Neuronal stem cell (in vitro differentiated cells): ENCODE measurements at regions not wholly inside any gene's neighbourhood (a gene's known extent, or its start where the extent isn't known, plus 50 kb on each side); places are given as distances from the start of the nearest gene placed in this dataset.
A peak's percentile ranks its signal among the peaks of the same experiment; 100 is the strongest.

ENCODE experiments used
- DNase-seq: peaks from one replicate; pipeline ENCODE4 v3.0.0-alpha.2; 2013; ENCODE audit warnings: low spot score
- H2AFZ ChIP-seq: one replicate; pipeline ENCODE4 v1.6.1; 2013; ENCODE audit warnings: mild to moderate bottlenecking, low read length, inconsistent platforms
- H2AK5ac ChIP-seq: 2 replicates; pipeline ENCODE4 v1.6.1; 2013; ENCODE audit warnings: low read depth, mild to moderate bottlenecking, inconsistent platforms, low read length, moderate library complexity, mixed read lengths
- H2BK120ac ChIP-seq: 2 replicates; pipeline ENCODE4 v1.6.1; 2013; ENCODE audit warnings: low read depth, mild to moderate bottlenecking, inconsistent platforms, low read length, moderate library complexity, mixed read lengths
- H2BK12ac ChIP-seq: one replicate; pipeline ENCODE4 v1.6.1; 2013; ENCODE audit warnings: low read length, inconsistent platforms
- H2BK15ac ChIP-seq: 2 replicates; pipeline ENCODE4 v1.6.1; 2013; ENCODE audit warnings: mild to moderate bottlenecking, low read length, inconsistent platforms, mixed read lengths
- H2BK5ac ChIP-seq: one replicate; pipeline ENCODE4 v1.6.1; 2013; ENCODE audit warnings: inconsistent platforms, mild to moderate bottlenecking, low read length, moderate library complexity
- H3K14ac ChIP-seq: one replicate; pipeline ENCODE4 v1.6.1; 2013; ENCODE audit warnings: low read length, inconsistent platforms
- H3K18ac ChIP-seq: 2 replicates; pipeline ENCODE4 v1.6.1; 2013; ENCODE audit warnings: low read length, inconsistent platforms
- H3K23ac ChIP-seq: 2 replicates; pipeline ENCODE4 v1.6.1; 2013; ENCODE audit warnings: low read depth, mild to moderate bottlenecking, mixed read lengths, low read length, inconsistent platforms; ENCODE audit not compliant: poor library complexity
- H3K27ac ChIP-seq: replicated peaks from 3 replicates; pipeline ENCODE4 v1.5.1; 2013; ENCODE audit warnings: low read length, inconsistent platforms
- H3K27me3 ChIP-seq, 3 experiments: 2 replicates each; pipeline ENCODE4 v1.6.1; 2013; ENCODE audit warnings: low read length in 3 of 3, mild to moderate bottlenecking in 2 of 3, inconsistent platforms in 1 of 3, low read depth in 1 of 3, mixed read lengths in 1 of 3, moderate library complexity in 1 of 3; ENCODE audit not compliant: control insufficient read depth in 3 of 3, insufficient read depth in 3 of 3
- H3K36me3 ChIP-seq, 2 donors: replicated peaks in 1 of 2; 2 replicates each; pipeline ENCODE4 v1.6.1; 2013; ENCODE audit warnings: low read length in 2 of 2; ENCODE audit not compliant: control insufficient read depth in 2 of 2, insufficient read depth in 2 of 2
- H3K4ac ChIP-seq: 2 replicates; pipeline ENCODE4 v1.6.1; 2013; ENCODE audit warnings: inconsistent platforms, mild to moderate bottlenecking, low read length, moderate library complexity
- H3K4me1 ChIP-seq, 2 donors: 1 replicate in 1 of 2; 2 replicates in 1 of 2; pipeline ENCODE4 v1.6.1; 2013; ENCODE audit warnings: low read length in 2 of 2, low read depth in 1 of 2; ENCODE audit not compliant: control insufficient read depth in 2 of 2, insufficient read depth in 1 of 2
- H3K4me2 ChIP-seq: one replicate; pipeline ENCODE4 v1.6.1; 2013; ENCODE audit warnings: mild to moderate bottlenecking, low read length, inconsistent platforms; ENCODE audit not compliant: insufficient read depth, poor library complexity, severe bottlenecking
- H3K4me3 ChIP-seq, 2 donors: 2 replicates each; pipeline ENCODE4 v1.5.1; 2013; ENCODE audit warnings: low read length in 2 of 2, mild to moderate bottlenecking in 2 of 2, inconsistent platforms in 1 of 2, moderate library complexity in 1 of 2
- H3K79me1 ChIP-seq: one replicate; pipeline ENCODE4 v1.6.1; 2013; ENCODE audit warnings: low read depth, mild to moderate bottlenecking, inconsistent platforms, low read length, moderate library complexity
- H3K9ac ChIP-seq: one replicate; pipeline ENCODE4 v1.6.1; 2013; ENCODE audit warnings: mild to moderate bottlenecking, low read depth, low read length, inconsistent platforms; ENCODE audit not compliant: poor library complexity
- H3K9me3 ChIP-seq, 2 donors: replicated peaks in 1 of 2; 2 replicates each; pipeline versions ENCODE3 to v1.6.1; 2013; ENCODE audit warnings: low read length in 2 of 2, mild to moderate bottlenecking in 2 of 2, inconsistent platforms in 1 of 2, low read depth in 1 of 2, mixed read lengths in 1 of 2, moderate library complexity in 1 of 2; ENCODE audit not compliant: control insufficient read depth in 2 of 2, insufficient read depth in 1 of 2
- H4K8ac ChIP-seq: one replicate; pipeline ENCODE4 v1.6.1; 2013; ENCODE audit warnings: low read depth, mild to moderate bottlenecking, inconsistent platforms, low read length, moderate library complexity
- H4K91ac ChIP-seq: one replicate; pipeline ENCODE4 v1.6.1; 2013; ENCODE audit warnings: low read length, low read depth, mild to moderate bottlenecking, inconsistent platforms; ENCODE audit not compliant: poor library complexity
- WGBS, 2 donors: extraction: QIAGEN DNeasy Blood & Tissue Kit; methylation state at CpG; one replicate each; pipeline ENCODE4 v1.1.7; 2013; ENCODE audit warnings: missing lambda C conversion rate in 2 of 2, mixed read lengths in 1 of 2; ENCODE audit not compliant: insufficient read length in 2 of 2, insufficient replicate concordance in 1 of 2; ENCODE audit errors: extremely low coverage in 2 of 2; 5-methylcytosine and 5-hydroxymethylcytosine counted together

DNA sequence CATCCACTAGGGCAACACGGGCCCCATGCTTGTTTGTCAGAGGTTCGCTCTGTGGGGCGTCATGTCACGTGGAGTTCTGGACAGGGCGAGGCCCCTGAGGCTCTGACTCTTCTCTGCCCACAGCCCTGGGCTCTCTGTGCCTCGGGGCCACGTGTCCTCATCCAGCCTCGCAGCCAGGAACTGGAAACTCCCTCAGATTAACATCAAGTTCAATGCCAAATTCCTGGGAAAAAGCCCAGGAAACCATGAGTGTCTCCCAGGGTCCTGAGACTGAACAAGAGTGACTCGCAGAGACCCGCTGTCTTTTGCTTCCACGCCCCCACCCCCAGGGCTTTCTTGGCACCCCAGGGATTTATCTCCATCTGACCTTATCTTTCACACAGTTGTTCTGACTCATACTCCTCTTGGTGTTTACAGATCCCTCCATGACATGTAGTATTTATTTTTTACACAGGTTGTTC is 174.0 kb upstream of the PIEZO2 start:
- Histone ChIP-seq H2BK12ac (no peak overlapping the region), H3K36me3 (no peaks in the 10 kb centered on the region), H3K9ac (no peak overlapping the region), H3K27ac (no peak overlapping the region), H2BK5ac (no peak overlapping the region), H4K8ac (no peak overlapping the region), H3K4me2 (no peak overlapping the region), H3K4me1 (no peaks in the 10 kb centered on the region), H2AFZ (peak overlapping the region; percentile 15), H2BK120ac (no peak overlapping the region), H4K91ac (no peak overlapping the region), H2AK5ac (no peak overlapping the region), H3K79me1 (no peaks in the 10 kb centered on the region), H3K4me3 (no peak overlapping the region), H3K4ac (no peak overlapping the region), H3K14ac (no peak overlapping the region), H3K23ac (no peak overlapping the region), H2BK15ac (no peak overlapping the region), H3K9me3 (no peaks in the 10 kb centered on the region), H3K27me3 (no peaks in the 10 kb centered on the region), H3K18ac (no peak overlapping the region)
- WGBS, 2 donors, result no CpG with 5 or more reads among the region's 11 CpGs
- DNase-seq, result no peak

DNA sequence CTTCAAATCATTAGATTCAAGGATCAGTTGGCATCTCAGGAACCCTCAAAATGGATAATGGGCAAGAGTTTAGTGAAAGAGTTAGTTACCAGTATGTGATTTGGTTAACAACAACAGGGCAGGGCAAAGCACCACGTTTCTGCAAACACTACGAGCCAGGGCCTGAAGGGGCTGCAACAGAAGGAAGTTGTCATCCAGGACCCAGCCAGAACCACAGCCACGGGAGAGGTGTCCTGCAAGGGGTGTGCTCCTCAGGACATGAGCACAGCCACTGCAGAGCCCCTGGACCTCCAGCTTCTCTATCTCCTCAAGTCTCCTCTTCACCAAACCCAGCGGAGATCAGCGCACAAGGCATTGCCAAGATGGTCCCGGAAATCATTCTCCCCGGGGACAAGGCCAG is 173.3 kb upstream of the PIEZO2 start:
- no peak overlapping the region for H3K14ac ChIP-seq
- H2BK5ac ChIP-seq, result no peak overlapping the region
- H3K79me1 ChIP-seq, result no peaks in the 10 kb centered on the region
- no peaks in the 10 kb centered on the region for H3K27me3 ChIP-seq
- no peak overlapping the region for H4K8ac ChIP-seq
- H3K23ac ChIP-seq, result no peak overlapping the region
- no peak overlapping the region for H3K9ac ChIP-seq
- no peak for DNase-seq
- no peak overlapping the region for H2AK5ac ChIP-seq
- peak overlapping the region; percentile 23 for H2BK15ac ChIP-seq
- no peak overlapping the region for H3K4ac ChIP-seq
- no peaks in the 10 kb centered on the region for H3K9me3 ChIP-seq
- no peak overlapping the region for H2BK120ac ChIP-seq
- no peak overlapping the region for H3K18ac ChIP-seq
- H4K91ac ChIP-seq, result no peak overlapping the region
- H3K4me1 ChIP-seq, result no peaks in the 10 kb centered on the region
- no peak overlapping the region for H3K27ac ChIP-seq
- H3K4me3 ChIP-seq, result no peak overlapping the region
- H2BK12ac ChIP-seq, result no peak overlapping the region
- no peak overlapping the region for H2AFZ ChIP-seq
- WGBS, 2 donors, result no CpG with 5 or more reads among the region's 7 CpGs
- H3K36me3 ChIP-seq, result no peaks in the 10 kb centered on the region
- H3K4me2 ChIP-seq, result no peak overlapping the region

DNA sequence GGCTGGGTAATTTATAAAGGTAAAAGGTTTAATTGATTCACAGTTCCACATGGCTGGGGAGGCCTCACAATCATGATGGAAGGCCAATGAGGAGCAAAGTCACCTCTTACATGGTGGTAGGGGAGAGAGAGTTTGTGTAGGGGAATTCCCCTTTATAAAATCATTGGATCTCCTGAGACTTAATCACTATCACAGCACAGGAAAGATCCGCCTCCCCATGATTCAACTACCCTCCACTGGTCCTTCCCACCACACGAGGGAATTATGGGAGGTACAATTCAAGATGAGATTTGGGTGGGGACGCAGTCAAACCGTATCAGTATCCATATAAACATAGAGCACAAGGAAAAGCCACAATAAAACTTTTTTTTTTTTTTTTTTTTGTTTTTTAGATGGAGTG is 172.6 kb upstream of the PIEZO2 start:
- Histone ChIP-seq H3K4ac (no peak overlapping the region), H3K27ac (no peak overlapping the region), H2BK120ac (no peak overlapping the region), H3K9me3 (no peaks in the 10 kb centered on the region), H2BK5ac (no peak overlapping the region), H2BK15ac (no peak overlapping the region), H3K9ac (no peak overlapping the region), H4K8ac (no peak overlapping the region), H3K23ac (no peak overlapping the region), H2AFZ (no peak overlapping the region), H3K4me3 (no peak overlapping the region), H3K14ac (no peak overlapping the region), H3K4me1 (no peaks in the 10 kb centered on the region), H3K18ac (no peak overlapping the region), H4K91ac (no peak overlapping the region), H2BK12ac (no peak overlapping the region), H3K79me1 (no peaks in the 10 kb centered on the region), H3K27me3 (no peaks in the 10 kb centered on the region), H2AK5ac (no peak overlapping the region), H3K36me3 (no peaks in the 10 kb centered on the region), H3K4me2 (no peak overlapping the region)
- no peak for DNase-seq
- WGBS, 2 donors, result no CpG with 5 or more reads among the region's 4 CpGs

DNA sequence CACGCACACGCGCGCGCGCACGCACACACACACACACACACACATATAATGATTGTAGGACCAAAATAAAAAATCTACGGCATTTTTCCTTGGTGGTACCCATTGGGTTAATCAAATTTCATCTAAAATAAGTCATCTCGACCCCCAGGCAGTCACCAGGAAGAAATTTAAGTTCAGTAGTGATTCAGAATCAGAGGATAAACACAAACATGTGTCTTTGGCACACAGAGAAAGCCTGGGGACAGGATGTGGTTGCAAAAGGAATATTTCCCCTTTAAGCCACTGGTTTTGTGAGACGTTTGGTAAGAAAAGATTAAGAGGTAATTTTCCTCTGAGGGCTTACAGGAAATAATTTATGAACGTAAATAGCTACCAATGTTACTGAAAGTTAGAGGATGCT is 171.6 kb upstream of the PIEZO2 start:
- Histone ChIP-seq H3K9ac (no peak overlapping the region), H3K14ac (no peak overlapping the region), H2BK5ac (no peak overlapping the region), H3K36me3 (no peaks in the 10 kb centered on the region), H3K27me3 (no peaks in the 10 kb centered on the region), H2AK5ac (no peak overlapping the region), H3K79me1 (no peaks in the 10 kb centered on the region), H3K9me3 (no peaks in the 10 kb centered on the region), H3K27ac (no peak overlapping the region), H3K18ac (no peak overlapping the region), H3K4me3 (no peak overlapping the region), H3K4ac (no peak overlapping the region), H3K4me1 (no peaks in the 10 kb centered on the region), H4K8ac (no peak overlapping the region), H2AFZ (no peak overlapping the region), H2BK12ac (no peak overlapping the region), H3K23ac (no peak overlapping the region), H3K4me2 (no peak overlapping the region), H2BK15ac (no peak overlapping the region), H4K91ac (no peak overlapping the region), H2BK120ac (no peak overlapping the region)
- no peak for DNase-seq
- no CpG with 5 or more reads among the region's 11 CpGs for WGBS, 2 donors
